ENCODE measurements at regions not wholly inside any gene's neighbourhood (a gene's known extent, or its start where the extent isn't known, plus 50 kb on each side); places are given as distances from the start of the nearest gene placed in this dataset.

DNA sequence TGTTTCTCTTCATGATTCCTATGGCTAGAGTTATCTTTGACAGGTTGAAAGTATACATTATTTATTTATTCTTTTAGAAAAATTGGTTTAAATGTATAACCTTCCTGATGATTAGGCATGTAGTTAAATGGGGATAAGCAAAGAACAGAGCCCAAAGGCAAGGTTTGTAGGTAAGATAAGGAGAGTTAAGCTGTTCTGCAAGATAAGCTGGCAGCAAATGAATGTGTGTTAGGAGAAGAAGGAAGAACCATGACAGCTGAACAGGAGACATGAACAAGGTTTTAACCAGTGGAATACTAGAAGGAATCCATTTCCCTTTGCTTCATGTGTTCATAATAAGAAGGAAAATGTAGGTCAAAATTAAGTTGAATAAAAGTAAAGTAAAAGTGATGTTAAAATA lies 1330.1 kb upstream of the USP15 start (continued):
- TF ChIP-seq, protein P1, sequence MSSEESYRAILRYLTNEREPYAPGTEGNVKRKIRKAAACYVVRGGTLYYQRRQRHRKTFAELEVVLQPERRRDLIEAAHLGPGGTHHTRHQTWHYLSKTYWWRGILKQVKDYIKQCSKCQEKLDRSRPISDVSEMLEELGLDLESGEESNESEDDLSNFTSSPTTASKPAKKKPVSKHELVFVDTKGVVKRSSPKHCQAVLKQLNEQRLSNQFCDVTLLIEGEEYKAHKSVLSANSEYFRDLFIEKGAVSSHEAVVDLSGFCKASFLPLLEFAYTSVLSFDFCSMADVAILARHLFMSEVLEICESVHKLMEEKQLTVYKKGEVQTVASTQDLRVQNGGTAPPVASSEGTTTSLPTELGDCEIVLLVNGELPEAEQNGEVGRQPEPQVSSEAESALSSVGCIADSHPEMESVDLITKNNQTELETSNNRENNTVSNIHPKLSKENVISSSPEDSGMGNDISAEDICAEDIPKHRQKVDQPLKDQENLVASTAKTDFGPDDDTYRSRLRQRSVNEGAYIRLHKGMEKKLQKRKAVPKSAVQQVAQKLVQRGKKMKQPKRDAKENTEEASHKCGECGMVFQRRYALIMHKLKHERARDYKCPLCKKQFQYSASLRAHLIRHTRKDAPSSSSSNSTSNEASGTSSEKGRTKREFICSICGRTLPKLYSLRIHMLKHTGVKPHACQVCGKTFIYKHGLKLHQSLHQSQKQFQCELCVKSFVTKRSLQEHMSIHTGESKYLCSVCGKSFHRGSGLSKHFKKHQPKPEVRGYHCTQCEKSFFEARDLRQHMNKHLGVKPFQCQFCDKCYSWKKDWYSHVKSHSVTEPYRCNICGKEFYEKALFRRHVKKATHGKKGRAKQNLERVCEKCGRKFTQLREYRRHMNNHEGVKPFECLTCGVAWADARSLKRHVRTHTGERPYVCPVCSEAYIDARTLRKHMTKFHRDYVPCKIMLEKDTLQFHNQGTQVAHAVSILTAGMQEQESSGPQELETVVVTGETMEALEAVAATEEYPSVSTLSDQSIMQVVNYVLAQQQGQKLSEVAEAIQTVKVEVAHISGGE (tag by site-specific recombination; conservative IDR thresholded peaks at IDR 0.05; ENCODE audit: low read depth): no peak
- no peak for TF ChIP-seq KLF16 (tag by site-specific recombination; IDR thresholded peaks at IDR 0.05)
- no peak for TF ChIP-seq KLF8 (tag by site-specific recombination; IDR thresholded peaks at IDR 0.05)
- TF ChIP-seq ZBTB7A (tag by site-specific recombination; IDR thresholded peaks at IDR 0.05; ENCODE audit: low read depth): no peak
- TF ChIP-seq, protein P2, sequence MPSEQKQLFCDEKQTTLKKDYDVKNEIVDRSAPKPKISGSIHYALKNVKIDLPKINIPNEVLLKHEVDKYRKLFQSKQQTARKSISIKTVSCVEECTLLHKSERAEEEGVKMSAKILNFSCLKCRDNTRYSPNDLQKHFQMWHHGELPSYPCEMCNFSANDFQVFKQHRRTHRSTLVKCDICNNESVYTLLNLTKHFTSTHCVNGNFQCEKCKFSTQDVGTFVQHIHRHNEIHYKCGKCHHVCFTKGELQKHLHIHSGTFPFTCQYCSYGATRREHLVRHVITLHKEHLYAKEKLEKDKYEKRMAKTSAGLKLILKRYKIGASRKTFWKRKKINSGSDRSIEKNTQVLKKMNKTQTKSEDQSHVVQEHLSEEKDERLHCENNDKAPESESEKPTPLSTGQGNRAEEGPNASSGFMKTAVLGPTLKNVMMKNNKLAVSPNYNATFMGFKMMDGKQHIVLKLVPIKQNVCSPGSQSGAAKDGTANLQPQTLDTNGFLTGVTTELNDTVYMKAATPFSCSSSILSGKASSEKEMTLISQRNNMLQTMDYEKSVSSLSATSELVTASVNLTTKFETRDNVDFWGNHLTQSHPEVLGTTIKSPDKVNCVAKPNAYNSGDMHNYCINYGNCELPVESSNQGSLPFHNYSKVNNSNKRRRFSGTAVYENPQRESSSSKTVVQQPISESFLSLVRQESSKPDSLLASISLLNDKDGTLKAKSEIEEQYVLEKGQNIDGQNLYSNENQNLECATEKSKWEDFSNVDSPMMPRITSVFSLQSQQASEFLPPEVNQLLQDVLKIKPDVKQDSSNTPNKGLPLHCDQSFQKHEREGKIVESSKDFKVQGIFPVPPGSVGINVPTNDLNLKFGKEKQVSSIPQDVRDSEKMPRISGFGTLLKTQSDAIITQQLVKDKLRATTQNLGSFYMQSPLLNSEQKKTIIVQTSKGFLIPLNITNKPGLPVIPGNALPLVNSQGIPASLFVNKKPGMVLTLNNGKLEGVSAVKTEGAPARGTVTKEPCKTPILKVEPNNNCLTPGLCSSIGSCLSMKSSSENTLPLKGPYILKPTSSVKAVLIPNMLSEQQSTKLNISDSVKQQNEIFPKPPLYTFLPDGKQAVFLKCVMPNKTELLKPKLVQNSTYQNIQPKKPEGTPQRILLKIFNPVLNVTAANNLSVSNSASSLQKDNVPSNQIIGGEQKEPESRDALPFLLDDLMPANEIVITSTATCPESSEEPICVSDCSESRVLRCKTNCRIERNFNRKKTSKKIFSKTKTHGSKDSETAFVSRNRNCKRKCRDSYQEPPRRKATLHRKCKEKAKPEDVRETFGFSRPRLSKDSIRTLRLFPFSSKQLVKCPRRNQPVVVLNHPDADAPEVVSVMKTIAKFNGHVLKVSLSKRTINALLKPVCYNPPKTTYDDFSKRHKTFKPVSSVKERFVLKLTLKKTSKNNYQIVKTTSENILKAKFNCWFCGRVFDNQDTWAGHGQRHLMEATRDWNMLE (tag by site-specific recombination; conservative IDR thresholded peaks at IDR 0.05; ENCODE audit: low read depth): no peak
- TF ChIP-seq, protein P3, sequence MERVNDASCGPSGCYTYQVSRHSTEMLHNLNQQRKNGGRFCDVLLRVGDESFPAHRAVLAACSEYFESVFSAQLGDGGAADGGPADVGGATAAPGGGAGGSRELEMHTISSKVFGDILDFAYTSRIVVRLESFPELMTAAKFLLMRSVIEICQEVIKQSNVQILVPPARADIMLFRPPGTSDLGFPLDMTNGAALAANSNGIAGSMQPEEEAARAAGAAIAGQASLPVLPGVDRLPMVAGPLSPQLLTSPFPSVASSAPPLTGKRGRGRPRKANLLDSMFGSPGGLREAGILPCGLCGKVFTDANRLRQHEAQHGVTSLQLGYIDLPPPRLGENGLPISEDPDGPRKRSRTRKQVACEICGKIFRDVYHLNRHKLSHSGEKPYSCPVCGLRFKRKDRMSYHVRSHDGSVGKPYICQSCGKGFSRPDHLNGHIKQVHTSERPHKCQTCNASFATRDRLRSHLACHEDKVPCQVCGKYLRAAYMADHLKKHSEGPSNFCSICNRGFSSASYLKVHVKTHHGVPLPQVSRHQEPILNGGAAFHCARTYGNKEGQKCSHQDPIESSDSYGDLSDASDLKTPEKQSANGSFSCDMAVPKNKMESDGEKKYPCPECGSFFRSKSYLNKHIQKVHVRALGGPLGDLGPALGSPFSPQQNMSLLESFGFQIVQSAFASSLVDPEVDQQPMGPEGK (tag by site-specific recombination; IDR thresholded peaks at IDR 0.05): no peak
- TF ChIP-seq TRIM28 (IDR thresholded peaks at IDR 0.05; ENCODE audit: borderline replicate concordance, low read length): no peak
- no peak for TF ChIP-seq ZNF132 (tag by site-specific recombination; IDR thresholded peaks at IDR 0.05; ENCODE audit: borderline replicate concordance)
- TF ChIP-seq ZNF792 (tag by site-specific recombination; IDR thresholded peaks at IDR 0.05): no peak

DNA sequence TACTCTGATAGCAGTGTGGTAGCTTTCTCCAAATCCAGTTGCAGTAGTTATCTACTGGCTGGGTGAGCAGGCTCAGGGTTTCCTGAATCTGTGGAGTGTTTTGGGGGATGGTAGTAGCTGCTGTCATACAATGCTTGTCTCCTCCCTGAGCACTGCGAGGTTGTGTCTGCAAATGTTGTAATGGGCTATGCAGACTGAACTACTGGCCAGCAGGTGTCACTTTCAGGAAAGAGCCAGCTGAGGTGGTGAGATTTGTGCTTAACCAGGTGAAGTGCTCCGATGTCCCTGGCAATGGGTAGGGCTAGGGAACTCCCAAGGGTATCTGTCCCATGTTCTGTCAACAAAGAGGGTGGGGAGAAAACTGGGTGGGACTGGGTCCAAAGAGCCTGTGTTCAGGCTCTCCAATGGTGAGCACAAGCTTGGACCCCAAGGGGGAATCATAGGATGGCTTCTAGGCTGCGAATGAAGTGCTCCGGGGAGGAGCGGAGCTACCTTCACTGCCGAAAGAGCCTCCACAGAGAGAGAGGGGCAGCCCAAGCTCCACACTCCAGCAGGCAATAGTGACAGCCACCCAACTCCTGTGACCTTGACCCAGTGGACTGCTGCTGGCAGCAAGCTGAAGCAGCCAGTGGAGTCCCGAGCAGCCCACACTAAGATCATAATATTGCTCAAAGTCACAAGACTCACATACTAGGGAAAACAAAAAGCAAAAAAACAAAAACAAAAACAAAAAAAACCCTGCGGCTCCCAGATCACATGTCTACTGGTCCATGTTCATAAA lies 1324.0 kb upstream of the USP15 start:
- H3K36me3 ChIP-seq (ENCODE audit: control insufficient read depth in 2 of 2, insufficient read depth in 1 of 2, low read length in 2 of 2): no peaks in the 10 kb centered on the region
- CTCF ChIA-PET: no interaction called here
- H3K4me3 ChIP-seq (ENCODE audit: low read depth, low read length): no peak overlapping the region
- H3K27ac ChIP-seq (ENCODE audit: extremely low read depth, low read depth, low read length): no peak overlapping the region
- POLR2A ChIA-PET: no interaction called here
- no peaks in the 10 kb centered on the region for H3K9me3 ChIP-seq (ENCODE audit: control insufficient read depth, insufficient read depth, low read depth, low read length)
- H3K4me1 ChIP-seq (ENCODE audit: control insufficient read depth, insufficient read depth, low read length): no peaks in the 10 kb centered on the region
- no peak for TF ChIP-seq ZNF133 (tag by site-specific recombination; IDR thresholded peaks at IDR 0.05)
- no peak for TF ChIP-seq KLF1 (tag by site-specific recombination; IDR thresholded peaks at IDR 0.05)
- no peak for TF ChIP-seq ZNF501 (tag by site-specific recombination; IDR thresholded peaks at IDR 0.05)
- TF ChIP-seq SALL2 (tag by site-specific recombination; IDR thresholded peaks at IDR 0.05; ENCODE audit: borderline replicate concordance): no peak
- TF ChIP-seq ZIC2 (tag by site-specific recombination; IDR thresholded peaks at IDR 0.05): no peak
- no peak for TF ChIP-seq ZNF184 (tag by site-specific recombination; IDR thresholded peaks at IDR 0.05)
- no peak for TF ChIP-seq SP2 (tag by site-specific recombination; IDR thresholded peaks at IDR 0.05)
- TF ChIP-seq, protein P4, sequence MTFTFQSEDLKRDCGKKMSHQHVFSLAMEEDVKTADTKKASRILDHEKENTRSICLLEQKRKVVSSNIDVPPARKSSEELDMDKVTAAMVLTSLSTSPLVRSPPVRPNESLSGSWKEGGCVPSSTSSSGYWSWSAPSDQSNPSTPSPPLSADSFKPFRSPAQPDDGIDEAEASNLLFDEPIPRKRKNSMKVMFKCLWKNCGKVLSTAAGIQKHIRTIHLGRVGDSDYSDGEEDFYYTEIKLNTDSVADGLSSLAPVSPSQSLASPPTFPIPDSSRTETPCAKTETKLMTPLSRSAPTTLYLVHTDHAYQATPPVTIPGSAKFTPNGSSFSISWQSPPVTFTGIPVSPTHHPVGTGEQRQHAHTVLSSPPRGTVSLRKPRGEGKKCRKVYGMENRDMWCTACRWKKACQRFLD (tag by site-specific recombination; IDR thresholded peaks at IDR 0.05): no peak
- TF ChIP-seq ZNF239 (tag by site-specific recombination; IDR thresholded peaks at IDR 0.05): no peak
- TF ChIP-seq, protein P5, sequence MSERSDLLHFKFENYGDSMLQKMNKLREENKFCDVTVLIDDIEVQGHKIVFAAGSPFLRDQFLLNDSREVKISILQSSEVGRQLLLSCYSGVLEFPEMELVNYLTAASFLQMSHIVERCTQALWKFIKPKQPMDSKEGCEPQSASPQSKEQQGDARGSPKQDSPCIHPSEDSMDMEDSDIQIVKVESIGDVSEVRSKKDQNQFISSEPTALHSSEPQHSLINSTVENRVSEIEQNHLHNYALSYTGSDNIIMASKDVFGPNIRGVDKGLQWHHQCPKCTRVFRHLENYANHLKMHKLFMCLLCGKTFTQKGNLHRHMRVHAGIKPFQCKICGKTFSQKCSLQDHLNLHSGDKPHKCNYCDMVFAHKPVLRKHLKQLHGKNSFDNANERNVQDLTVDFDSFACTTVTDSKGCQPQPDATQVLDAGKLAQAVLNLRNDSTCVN (tag by site-specific recombination; optimal IDR thresholded peaks at IDR 0.05): no peak
- TF ChIP-seq ZNF629 (tag by site-specific recombination; IDR thresholded peaks at IDR 0.05): no peak
- no peak for TF ChIP-seq ZNF585B (tag by site-specific recombination; IDR thresholded peaks at IDR 0.05)
- TF ChIP-seq, protein P6, sequence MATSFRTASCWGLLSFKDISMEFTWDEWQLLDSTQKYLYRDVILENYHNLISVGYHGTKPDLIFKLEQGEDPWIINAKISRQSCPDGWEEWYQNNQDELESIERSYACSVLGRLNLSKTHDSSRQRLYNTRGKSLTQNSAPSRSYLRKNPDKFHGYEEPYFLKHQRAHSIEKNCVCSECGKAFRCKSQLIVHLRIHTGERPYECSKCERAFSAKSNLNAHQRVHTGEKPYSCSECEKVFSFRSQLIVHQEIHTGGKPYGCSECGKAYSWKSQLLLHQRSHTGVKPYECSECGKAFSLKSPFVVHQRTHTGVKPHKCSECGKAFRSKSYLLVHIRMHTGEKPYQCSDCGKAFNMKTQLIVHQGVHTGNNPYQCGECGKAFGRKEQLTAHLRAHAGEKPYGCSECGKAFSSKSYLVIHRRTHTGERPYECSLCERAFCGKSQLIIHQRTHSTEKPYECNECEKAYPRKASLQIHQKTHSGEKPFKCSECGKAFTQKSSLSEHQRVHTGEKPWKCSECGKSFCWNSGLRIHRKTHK (tag by site-specific recombination; IDR thresholded peaks at IDR 0.05): no peak

Data from HEK293 (cell line).